ENCODE measurements at regions not wholly inside any gene's neighbourhood (a gene's known extent, or its start where the extent isn't known, plus 50 kb on each side); places are given as distances from the start of the nearest gene placed in this dataset.
"Not testable (repeated sequence)": the region's sequence is repeated elsewhere in the genome, so short reads cannot be mapped to it uniquely, and the experiment has no call there.

GRCh38 chr5:179407191-179408175, 62.2 kb upstream of the ADAMTS2 start:
- DNase-seq, result no peak

- no peak for DNase-seq
Observed at GRCh38 chr5:179406031-179406961, 61.0 kb upstream of the ADAMTS2 start.

DNA sequence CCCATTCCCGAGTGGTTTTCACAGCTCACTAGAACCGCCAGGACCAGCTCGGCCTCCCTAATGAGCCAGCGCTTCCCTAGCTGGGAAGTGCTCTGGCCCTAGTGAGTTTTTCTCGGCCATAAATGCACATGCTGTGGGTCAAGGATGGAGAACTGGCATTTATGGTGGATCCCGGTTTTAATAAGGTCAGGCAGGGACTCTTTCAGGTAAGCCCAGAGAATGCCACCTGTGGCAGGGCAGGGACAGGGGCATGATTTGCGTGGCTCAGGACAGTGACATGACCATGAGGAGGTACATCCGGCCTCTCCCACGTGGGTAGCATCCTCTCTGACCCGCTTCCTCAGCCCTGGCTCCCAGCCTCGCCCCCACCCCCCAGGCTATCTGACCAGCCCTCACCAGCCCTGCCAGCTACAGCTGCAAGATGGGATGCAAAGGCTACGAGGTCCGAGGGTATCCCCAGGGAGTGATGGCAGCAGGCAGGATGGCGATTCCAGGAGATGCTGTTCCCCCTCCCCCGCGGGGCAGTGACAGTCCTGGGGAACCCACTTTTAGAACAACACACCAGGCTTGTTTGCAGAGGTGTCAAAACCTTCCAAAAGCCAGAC, 60.3 kb upstream of the ADAMTS2 start:
- no peak for DNase-seq

DNA sequence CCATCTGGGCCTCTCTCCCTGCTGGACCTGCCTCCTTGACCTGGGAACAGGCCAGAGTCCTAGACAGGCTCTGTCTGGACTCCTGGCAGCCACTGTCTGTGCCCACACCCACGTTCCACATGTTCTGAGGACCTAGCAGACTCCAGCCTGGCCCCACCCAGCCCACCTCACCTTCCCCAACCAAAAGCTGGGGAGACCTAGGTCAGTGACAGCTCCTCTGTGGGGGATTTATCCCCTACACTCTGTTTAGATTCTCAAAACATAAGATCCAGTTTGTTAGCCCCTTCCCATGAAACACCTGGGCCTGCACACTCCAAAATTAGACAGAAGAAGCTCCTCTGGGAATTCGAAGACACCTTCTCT, 59.8 kb upstream of the ADAMTS2 start:
- no peak for DNase-seq

- DNase-seq, result no peak
Observed at GRCh38 chr5:179404321-179405053, 59.2 kb upstream of the ADAMTS2 start.

DNA sequence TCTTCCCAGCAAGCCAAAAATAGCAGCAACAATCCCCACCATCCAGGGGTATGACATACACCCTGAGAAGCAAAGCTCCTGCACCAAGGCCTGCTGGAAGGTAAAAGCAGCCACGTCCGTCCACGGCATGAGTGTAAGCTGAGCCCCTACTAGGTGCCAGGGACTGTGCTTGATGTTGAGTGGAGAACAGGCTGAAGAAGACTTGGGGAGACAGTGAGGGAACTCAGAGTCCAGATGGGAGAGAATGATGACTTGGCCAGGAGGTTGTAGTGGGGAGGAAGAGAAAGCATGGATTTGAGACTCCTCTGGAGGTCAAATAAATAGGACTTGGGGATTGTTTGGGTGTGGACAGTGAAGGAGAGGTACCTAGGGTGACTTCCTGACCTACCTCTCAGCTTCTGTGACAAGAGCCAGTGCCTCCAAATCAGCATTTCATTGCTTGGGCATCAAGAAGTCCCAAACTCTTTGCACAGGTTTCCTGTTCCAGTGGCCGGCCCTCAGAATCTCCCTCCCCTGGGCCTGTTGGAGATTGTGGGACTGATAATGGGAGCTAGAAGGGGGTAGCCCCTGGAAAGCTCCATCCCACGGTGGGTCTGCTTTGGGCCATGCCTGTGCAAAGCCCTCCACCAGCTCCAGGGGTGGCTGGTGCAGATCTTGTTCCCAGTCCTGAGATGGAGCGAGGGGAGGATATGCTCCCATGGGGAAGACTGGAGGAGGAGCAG, 58.3 kb upstream of the ADAMTS2 start:
- no peak for DNase-seq

DNA sequence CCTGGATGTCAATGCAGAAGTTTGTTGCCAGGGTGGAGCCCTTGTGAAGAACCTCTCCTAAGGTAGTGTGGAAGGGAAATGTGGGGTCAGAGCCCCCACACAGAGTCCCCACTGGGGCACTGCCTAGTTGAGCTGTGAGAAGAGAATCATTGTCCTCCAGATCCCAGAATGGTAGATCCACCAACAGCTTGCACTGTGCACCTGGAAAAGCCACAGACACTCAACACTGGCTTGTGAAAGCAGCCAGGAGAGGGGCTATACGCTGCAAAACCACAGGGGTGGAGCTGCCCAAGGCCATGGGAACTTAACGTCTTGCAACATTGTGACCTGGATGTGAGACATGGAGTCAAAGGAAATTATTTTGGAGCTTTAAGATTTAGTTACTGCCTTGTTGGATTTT, 55.2 kb upstream of the ADAMTS2 start:
- DNase-seq, result not testable (repeated sequence)

DNA sequence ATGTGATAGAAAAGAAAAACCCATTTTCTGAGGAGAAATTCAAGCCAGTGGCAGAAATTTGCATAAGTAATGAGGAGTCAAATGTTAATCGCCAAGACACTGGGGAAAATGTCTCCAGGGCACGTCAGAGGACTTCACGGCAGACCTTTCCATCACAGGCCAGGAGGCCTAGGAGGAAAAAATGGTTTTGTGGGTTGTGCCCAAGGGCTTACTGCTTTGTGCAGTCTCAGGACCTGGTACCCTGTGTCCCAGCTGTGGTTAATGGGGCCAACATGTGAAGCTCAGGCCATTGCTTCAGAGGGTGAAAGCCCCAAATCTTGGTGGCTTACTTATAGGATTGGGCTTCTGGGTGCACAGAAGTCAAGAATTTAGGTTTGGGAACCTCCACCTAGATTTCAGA, 54.8 kb upstream of the ADAMTS2 start:
- DNase-seq, result no peak

DNA sequence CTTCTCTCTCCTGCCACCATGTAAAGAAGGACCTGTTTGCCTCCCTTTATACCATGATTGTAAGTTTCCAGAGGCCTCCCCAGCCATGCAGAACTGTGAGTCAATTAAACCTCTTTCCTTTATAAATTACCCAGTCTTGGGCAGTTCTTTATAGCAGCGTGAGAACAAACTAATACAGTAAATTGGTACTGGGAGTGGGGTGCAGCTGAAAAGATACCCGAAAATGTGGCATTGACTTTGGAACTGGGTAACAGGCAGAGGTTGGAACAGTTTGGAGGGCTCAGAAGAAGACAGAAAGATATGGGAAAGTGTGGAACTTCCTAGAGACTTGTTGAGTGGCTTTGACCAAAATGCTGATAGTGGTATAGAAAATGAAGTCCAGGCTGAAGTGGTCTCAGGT, 54.1 kb upstream of the ADAMTS2 start:
- not testable (repeated sequence) for DNase-seq

- peak; percentile 16 for DNase-seq
Observed at GRCh38 chr5:179397516-179397915, 52.3 kb upstream of the ADAMTS2 start.
